Osteoblast (primary cell): ENCODE measurements at regions not wholly inside any gene's neighbourhood (a gene's known extent, or its start where the extent isn't known, plus 50 kb on each side); places are given as distances from the start of the nearest gene placed in this dataset.
A peak's percentile ranks its signal among the peaks of the same experiment; 100 is the strongest.

ENCODE experiments used
- DNase-seq: peaks from one replicate; pipeline ENCODE4 v3.0.0; 2011; ENCODE audit warnings: low spot score, mixed read lengths; ENCODE audit not compliant: insufficient read length; ENCODE audit errors: missing footprints
- H2AFZ ChIP-seq: 2 replicates; pipeline ENCODE4 v1.6.0; 2011; ENCODE audit warnings: mild to moderate bottlenecking, low read length
- H3K27ac ChIP-seq: 2 replicates; pipeline ENCODE4 v1.5.1; 2011; ENCODE audit warnings: mild to moderate bottlenecking, low read depth, low read length, moderate library complexity
- H3K27me3 ChIP-seq: 2 replicates; pipeline ENCODE4 v1.6.0; 2012; ENCODE audit warnings: mild to moderate bottlenecking, control low read depth, inconsistent platforms, low read length, moderate library complexity; ENCODE audit not compliant: insufficient read depth
- H3K36me3 ChIP-seq: 2 replicates; pipeline ENCODE4 v1.5.1; 2011; ENCODE audit warnings: mild to moderate bottlenecking, low read length, control low read depth, moderate library complexity; ENCODE audit not compliant: insufficient read depth
- H3K4me1 ChIP-seq: 2 replicates; pipeline ENCODE4 v1.5.1; 2011; ENCODE audit warnings: mild to moderate bottlenecking, low read length, control low read depth, moderate library complexity; ENCODE audit not compliant: insufficient read depth
- H3K4me2 ChIP-seq: 2 replicates; pipeline ENCODE4 v1.6.0; 2011; ENCODE audit warnings: mild to moderate bottlenecking, low read length; ENCODE audit not compliant: insufficient read depth
- H3K4me3 ChIP-seq: fragments of 200-600 bp; sonication (generic); 3 replicates; pipeline ENCODE4 v1.5.1; 2012; ENCODE audit warnings: mild to moderate bottlenecking, low read length, inconsistent platforms; ENCODE audit not compliant: insufficient read depth
- H3K79me2 ChIP-seq: 2 replicates; pipeline ENCODE4 v1.6.0; 2012; ENCODE audit warnings: mild to moderate bottlenecking, low read length, control low read depth, inconsistent platforms; ENCODE audit not compliant: insufficient read depth
- H3K9me3 ChIP-seq: 2 replicates; pipeline ENCODE4 v1.5.1; 2011; ENCODE audit warnings: low read depth, low read length, control low read depth
- H4K20me1 ChIP-seq: 2 replicates; pipeline ENCODE4 v1.6.0; 2012; ENCODE audit warnings: mild to moderate bottlenecking, low read length, control low read depth; ENCODE audit not compliant: insufficient read depth
- TF ChIP-seq, protein P1 (sequence below): IDR thresholded peaks from 2 replicates; pipeline ENCODE4 v1.5.1; 2011; ENCODE audit warnings: mild to moderate bottlenecking, low read depth, low read length, moderate library complexity; ENCODE audit errors: extremely low read depth

- Histone ChIP-seq H3K4me2 (no peak overlapping the region), H4K20me1 (no peaks in the 10 kb centered on the region), H3K79me2 (no peaks in the 10 kb centered on the region), H3K4me3 (no peak overlapping the region), H3K27me3 (no peaks in the 10 kb centered on the region), H3K36me3 (no peaks in the 10 kb centered on the region), H3K9me3 (no peaks in the 10 kb centered on the region), H3K27ac (peak overlapping the region; percentile 61), H3K4me1 (peaks cover 41% of the 10 kb centered on the region), H2AFZ (peak overlapping the region; percentile 17)
- TF ChIP-seq, protein P1, sequence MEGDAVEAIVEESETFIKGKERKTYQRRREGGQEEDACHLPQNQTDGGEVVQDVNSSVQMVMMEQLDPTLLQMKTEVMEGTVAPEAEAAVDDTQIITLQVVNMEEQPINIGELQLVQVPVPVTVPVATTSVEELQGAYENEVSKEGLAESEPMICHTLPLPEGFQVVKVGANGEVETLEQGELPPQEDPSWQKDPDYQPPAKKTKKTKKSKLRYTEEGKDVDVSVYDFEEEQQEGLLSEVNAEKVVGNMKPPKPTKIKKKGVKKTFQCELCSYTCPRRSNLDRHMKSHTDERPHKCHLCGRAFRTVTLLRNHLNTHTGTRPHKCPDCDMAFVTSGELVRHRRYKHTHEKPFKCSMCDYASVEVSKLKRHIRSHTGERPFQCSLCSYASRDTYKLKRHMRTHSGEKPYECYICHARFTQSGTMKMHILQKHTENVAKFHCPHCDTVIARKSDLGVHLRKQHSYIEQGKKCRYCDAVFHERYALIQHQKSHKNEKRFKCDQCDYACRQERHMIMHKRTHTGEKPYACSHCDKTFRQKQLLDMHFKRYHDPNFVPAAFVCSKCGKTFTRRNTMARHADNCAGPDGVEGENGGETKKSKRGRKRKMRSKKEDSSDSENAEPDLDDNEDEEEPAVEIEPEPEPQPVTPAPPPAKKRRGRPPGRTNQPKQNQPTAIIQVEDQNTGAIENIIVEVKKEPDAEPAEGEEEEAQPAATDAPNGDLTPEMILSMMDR: no peak
- DNase-seq: no peak
Observed at GRCh38 chr11:28763876-28764275, 655.7 kb downstream of the METTL15 start.

- Histone ChIP-seq H2AFZ (no peak overlapping the region), H3K9me3 (no peaks in the 10 kb centered on the region), H3K27ac (peak overlapping the region; percentile 61), H3K36me3 (no peaks in the 10 kb centered on the region), H3K4me2 (no peak overlapping the region), H3K79me2 (no peaks in the 10 kb centered on the region), H4K20me1 (no peaks in the 10 kb centered on the region), H3K4me1 (peaks cover 45% of the 10 kb centered on the region), H3K4me3 (no peak overlapping the region), H3K27me3 (no peaks in the 10 kb centered on the region)
- TF ChIP-seq, protein P1: no peak
- DNase-seq: no peak
Observed at GRCh38 chr11:28763151-28763550, 655.0 kb downstream of the METTL15 start.

DNA sequence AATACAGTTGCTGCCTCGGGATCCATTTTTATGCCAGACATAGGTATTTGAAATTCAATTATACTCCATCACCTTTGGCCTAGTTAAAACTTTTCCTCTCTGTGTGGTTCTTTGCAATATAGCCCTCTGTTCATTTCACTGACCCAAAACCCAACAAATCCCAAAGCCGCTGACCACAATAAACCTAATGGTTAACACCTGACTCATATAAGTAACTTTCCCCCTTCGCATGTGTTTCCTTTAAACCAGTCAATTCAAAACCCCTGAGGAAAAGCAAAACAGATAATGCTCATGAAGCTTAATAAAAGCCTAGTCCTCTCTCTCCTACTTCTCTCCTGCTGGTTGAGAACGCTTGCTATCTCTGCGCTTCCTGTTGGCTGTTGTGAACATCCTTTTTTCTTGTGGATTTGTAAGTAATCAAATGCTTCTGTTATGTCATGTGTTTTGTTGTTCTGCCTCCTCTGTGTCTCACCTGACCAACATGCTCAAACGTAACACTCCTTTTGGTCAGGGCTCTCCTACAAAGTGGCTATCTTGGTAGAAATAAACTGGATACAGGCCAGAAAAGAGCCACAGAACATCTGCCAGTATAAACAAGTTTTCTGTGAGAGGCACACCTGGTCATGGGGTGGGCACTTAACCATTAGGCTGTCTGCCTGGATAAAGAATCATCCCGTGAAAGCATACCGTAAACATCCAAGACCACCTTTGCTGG lies 652.6 kb downstream of the METTL15 start:
- Histone ChIP-seq H3K79me2 (no peaks in the 10 kb centered on the region), H3K9me3 (no peaks in the 10 kb centered on the region), H2AFZ (peak overlapping the region; percentile 6), H3K4me3 (no peak overlapping the region), H3K27me3 (no peaks in the 10 kb centered on the region), H3K27ac (peak overlapping the region; percentile 90), H4K20me1 (no peaks in the 10 kb centered on the region), H3K4me2 (peak overlapping the region; percentile 8), H3K36me3 (no peaks in the 10 kb centered on the region), H3K4me1 (peaks cover 54% of the 10 kb centered on the region)
- DNase-seq: no peak
- TF ChIP-seq, protein P1: no peak

DNA sequence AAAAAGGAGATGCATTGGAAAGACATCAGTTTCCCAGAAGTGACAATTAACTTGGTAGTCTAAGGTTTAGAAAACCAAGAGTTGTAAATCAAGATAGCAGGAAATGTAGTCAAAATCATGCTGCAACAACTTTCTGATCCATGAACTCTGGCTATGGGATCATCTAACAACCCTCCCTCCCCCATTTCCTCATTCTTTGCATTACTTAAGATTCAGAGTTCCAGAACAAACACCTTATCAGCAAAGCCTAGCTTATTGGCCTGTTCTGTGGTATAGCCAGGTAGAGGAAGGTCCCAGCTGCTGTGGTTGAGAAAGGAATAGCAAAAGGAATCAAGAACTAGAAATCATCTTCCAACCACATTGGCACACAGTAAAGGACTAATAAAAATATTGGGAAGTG lies 651.1 kb downstream of the METTL15 start:
- TF ChIP-seq, protein P1: no peak
- peak overlapping the region; percentile 90 for H3K27ac ChIP-seq
- H3K4me3 ChIP-seq: no peak overlapping the region
- no peak overlapping the region for H3K4me2 ChIP-seq
- no peaks in the 10 kb centered on the region for H3K36me3 ChIP-seq
- no peaks in the 10 kb centered on the region for H3K27me3 ChIP-seq
- DNase-seq: no peak
- H3K4me1 ChIP-seq: peaks cover 52% of the 10 kb centered on the region
- no peak overlapping the region for H2AFZ ChIP-seq
- H4K20me1 ChIP-seq: no peaks in the 10 kb centered on the region
- H3K79me2 ChIP-seq: no peaks in the 10 kb centered on the region
- no peaks in the 10 kb centered on the region for H3K9me3 ChIP-seq
